ENCODE measurements at regions not wholly inside any gene's neighbourhood (a gene's known extent, or its start where the extent isn't known, plus 50 kb on each side); places are given as distances from the start of the nearest gene placed in this dataset.

DNA sequence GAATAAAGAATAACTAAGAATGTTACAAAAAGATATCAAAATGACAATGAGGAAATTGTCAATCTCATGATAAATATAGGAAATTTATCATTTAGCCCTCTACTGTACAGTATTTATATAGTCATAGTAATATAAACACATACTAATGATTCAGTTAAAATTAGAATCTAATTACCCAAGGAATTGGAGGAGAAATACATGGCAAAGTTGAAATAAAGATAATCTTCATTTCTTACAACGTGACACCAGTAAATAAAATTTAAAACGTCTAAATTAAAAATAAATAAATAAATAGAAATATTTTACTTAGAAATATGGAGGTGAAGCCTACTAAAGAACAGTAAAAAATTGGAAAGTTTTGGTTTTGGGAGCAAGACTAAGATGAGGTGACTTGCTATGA, 2163.1 kb upstream of the PCDH20 start:
- ChIA-PET CTCF (no interaction called here), POLR2A (no interaction called here)
- no peak for DNase-seq (ENCODE audit: extremely low spot score)
- TF ChIP-seq, protein P1, sequence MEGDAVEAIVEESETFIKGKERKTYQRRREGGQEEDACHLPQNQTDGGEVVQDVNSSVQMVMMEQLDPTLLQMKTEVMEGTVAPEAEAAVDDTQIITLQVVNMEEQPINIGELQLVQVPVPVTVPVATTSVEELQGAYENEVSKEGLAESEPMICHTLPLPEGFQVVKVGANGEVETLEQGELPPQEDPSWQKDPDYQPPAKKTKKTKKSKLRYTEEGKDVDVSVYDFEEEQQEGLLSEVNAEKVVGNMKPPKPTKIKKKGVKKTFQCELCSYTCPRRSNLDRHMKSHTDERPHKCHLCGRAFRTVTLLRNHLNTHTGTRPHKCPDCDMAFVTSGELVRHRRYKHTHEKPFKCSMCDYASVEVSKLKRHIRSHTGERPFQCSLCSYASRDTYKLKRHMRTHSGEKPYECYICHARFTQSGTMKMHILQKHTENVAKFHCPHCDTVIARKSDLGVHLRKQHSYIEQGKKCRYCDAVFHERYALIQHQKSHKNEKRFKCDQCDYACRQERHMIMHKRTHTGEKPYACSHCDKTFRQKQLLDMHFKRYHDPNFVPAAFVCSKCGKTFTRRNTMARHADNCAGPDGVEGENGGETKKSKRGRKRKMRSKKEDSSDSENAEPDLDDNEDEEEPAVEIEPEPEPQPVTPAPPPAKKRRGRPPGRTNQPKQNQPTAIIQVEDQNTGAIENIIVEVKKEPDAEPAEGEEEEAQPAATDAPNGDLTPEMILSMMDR (IDR thresholded peaks at IDR 0.05; ENCODE audit: control extremely low read depth, extremely low read depth, low read depth, missing control alignments) = no peak

DNA sequence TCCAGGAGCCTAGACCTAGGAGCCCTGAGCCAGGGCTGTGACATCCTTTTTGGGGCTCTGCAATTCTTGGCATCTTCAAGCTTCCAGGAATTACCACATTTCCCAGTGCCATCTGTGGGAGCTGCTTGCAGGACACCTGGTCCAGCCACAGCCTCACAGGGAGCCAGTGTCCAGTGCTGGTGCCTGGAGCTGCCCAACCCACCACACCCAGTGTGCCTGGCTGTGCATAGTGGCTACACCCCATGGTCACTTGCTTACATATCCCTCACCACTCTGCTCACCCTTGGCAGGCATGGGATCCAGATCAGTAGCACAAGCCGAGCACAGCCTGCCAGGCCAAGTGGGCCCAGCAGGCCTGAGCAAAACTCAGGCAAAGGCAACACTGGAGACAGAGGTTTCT, 2151.4 kb upstream of the PCDH20 start:
- TF ChIP-seq, protein P1 (IDR thresholded peaks at IDR 0.05; ENCODE audit: control extremely low read depth, extremely low read depth, low read depth, missing control alignments) = no peak
- POLR2A ChIA-PET = no interaction called here
- CTCF ChIA-PET = no interaction called here
- DNase-seq (ENCODE audit: extremely low spot score) = no peak

DNA sequence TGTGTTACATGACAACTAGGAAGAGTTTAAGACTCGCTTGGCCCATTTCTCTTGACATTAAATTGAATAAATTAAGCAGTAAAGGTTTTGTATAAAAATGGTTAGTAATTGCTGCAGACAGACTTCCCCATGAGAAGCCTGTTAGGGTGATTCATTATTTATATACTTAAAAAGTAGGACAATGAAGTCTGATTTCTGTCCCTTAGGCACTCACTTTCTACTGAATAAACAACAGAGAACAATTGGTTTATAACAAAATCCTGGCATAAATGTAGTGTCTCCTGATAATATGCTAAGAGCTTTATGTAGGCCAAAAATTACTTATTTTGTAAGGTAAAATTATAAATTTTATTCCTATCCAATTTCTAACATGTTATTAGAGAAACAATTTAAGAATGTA, 2138.5 kb upstream of the PCDH20 start:
- ChIA-PET POLR2A (no interaction called here), CTCF (no interaction called here)
- TF ChIP-seq, protein P1 (IDR thresholded peaks at IDR 0.05; ENCODE audit: control extremely low read depth, extremely low read depth, low read depth, missing control alignments) = no peak
- no peak for DNase-seq (ENCODE audit: extremely low spot score)

DNA sequence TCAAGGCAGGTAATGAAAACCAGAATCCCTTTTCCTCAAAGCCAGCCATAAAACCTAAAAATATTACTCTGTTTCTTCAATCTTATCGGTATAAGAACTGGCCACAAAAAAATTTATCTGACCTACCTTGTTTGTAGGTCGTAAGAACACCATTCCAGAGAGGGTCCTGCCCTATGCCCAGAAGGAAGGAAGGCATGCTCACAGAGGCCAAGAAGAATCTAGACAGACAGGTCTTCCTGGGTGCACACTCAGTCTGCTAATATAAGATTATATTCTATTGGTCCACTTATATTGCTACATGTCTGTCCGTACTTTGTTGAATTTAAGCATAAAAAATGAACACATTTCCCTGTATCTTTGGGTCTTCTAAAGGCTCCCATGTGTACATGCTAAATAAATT, 2136.1 kb upstream of the PCDH20 start:
- ChIA-PET POLR2A (no interaction called here), CTCF (no interaction called here)
- TF ChIP-seq, protein P1 (IDR thresholded peaks at IDR 0.05; ENCODE audit: control extremely low read depth, extremely low read depth, low read depth, missing control alignments) = no peak
- no peak for DNase-seq (ENCODE audit: extremely low spot score)

DNA sequence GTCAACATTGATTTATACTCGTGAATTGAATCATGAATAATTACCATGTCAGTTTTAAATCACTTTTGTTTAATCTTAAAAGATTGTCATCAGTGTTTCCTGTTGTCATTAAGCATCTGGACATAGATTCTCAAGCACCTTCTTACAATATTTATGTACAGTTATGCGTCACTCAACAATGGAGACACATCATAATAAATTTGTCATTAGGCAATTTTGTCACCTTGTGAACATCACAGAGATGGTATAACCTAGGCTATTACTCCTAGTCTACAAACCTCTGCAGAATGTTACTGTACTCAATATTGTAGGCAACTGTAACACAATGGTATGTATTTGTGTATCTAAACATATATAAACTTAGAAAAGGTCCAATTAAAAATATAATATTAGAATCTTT, 2130.9 kb upstream of the PCDH20 start:
- DNase-seq (ENCODE audit: extremely low spot score) = no peak
- TF ChIP-seq, protein P1 (IDR thresholded peaks at IDR 0.05; ENCODE audit: control extremely low read depth, extremely low read depth, low read depth, missing control alignments) = no peak
- CTCF ChIA-PET = no interaction called here
- POLR2A ChIA-PET = no interaction called here

DNA sequence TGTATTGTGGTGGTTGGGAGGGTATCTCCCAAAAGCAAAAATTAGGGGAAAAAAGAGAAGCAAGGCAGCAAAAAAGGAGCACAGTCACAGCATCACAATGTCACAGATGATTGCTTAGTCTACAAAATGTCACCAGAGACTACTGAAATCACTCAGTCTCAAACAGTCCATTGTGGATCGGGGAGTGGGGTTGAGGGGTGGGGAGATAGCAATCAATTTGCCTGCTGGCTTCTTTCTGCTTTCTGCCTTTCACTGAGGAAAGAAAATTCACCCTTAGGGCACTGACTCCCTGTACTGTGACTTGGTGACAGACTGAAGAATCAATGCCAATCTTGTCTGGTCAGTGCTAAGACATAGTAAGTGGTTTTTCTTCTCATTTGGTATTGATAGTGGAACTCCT, 2127.1 kb upstream of the PCDH20 start:
- TF ChIP-seq, protein P1 (IDR thresholded peaks at IDR 0.05; ENCODE audit: control extremely low read depth, extremely low read depth, low read depth, missing control alignments) = no peak
- CTCF ChIA-PET = no interaction called here

DNA sequence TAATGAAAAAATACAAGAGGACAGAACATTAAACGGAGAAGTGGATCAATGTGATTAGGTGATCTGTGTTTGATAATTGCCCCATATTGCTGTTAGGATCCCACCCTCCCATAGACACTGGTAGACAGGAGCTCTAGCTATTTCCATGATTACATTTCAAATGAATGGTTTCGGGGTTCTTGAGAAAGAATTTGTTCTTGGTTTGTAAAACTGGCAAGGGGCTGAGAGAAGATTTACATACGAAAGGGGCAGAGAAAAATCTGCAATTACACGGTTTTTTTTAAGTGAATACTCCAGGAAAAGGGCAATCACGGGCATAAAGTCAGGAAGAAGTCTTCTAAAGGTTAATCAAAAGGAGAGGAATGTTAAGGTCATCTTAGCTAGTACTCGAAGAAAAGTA, 2125.7 kb upstream of the PCDH20 start:
- CTCF ChIA-PET = interaction anchor here (0.9 kb wide), 1 partner anchor 9 kb away, joined by 3 read pairs; no protein-coding TSS in a partner anchor
- no peak for DNase-seq (ENCODE audit: extremely low spot score)

More for the DNA sequence above, 2127.1 kb upstream of the PCDH20 start:
- no peak for DNase-seq (ENCODE audit: extremely low spot score)
- POLR2A ChIA-PET = no interaction called here

More for the DNA sequence above, 2125.7 kb upstream of the PCDH20 start:
- POLR2A ChIA-PET = no interaction called here
- TF ChIP-seq, protein P1 (IDR thresholded peaks at IDR 0.05; ENCODE audit: control extremely low read depth, extremely low read depth, low read depth, missing control alignments) = no peak
